Fibroblast of mammary gland (primary cell): ENCODE measurements at regions not wholly inside any gene's neighbourhood (a gene's known extent, or its start where the extent isn't known, plus 50 kb on each side); places are given as distances from the start of the nearest gene placed in this dataset.

Experiments used
- DNase-seq: peaks from one replicate; pipeline ENCODE4 v3.0.0-alpha.2; 2010; ENCODE audit warnings: low read depth
- H3K4me3 ChIP-seq: 2 replicates; pipeline ENCODE4 v1.5.1; 2011; ENCODE audit warnings: low read depth, mild to moderate bottlenecking, low read length, moderate library complexity; ENCODE audit not compliant: control insufficient read depth
- TF ChIP-seq, protein P1 (sequence below): conservative IDR thresholded peaks from 2 replicates; pipeline ENCODE4 v1.5.1; 2011; ENCODE audit warnings: low read depth, low read length, inconsistent platforms; ENCODE audit not compliant: control insufficient read depth, insufficient read depth

DNA sequence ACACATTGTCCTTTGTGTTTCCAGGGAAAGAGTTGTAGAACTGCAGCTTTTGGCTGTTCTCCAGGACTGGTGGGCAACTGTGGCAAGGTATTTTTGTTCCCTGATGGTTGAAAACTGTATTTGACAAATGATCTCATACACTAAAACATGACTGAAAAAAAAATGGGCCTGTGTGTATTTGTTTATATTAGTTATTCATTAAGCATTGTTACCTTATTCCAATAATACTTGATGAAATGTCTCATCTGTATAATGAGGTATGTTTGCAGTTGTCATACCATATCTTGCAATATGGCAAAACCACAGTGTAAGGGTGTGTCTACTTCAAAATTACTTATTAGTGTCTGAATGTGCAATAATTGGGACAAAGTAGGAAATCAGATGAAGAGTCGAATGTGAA is 479.4 kb upstream of the NOVA1 start:
- no peak overlapping the region for H3K4me3 ChIP-seq
- no peak for DNase-seq
- TF ChIP-seq, protein P1, sequence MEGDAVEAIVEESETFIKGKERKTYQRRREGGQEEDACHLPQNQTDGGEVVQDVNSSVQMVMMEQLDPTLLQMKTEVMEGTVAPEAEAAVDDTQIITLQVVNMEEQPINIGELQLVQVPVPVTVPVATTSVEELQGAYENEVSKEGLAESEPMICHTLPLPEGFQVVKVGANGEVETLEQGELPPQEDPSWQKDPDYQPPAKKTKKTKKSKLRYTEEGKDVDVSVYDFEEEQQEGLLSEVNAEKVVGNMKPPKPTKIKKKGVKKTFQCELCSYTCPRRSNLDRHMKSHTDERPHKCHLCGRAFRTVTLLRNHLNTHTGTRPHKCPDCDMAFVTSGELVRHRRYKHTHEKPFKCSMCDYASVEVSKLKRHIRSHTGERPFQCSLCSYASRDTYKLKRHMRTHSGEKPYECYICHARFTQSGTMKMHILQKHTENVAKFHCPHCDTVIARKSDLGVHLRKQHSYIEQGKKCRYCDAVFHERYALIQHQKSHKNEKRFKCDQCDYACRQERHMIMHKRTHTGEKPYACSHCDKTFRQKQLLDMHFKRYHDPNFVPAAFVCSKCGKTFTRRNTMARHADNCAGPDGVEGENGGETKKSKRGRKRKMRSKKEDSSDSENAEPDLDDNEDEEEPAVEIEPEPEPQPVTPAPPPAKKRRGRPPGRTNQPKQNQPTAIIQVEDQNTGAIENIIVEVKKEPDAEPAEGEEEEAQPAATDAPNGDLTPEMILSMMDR: no peak

DNA sequence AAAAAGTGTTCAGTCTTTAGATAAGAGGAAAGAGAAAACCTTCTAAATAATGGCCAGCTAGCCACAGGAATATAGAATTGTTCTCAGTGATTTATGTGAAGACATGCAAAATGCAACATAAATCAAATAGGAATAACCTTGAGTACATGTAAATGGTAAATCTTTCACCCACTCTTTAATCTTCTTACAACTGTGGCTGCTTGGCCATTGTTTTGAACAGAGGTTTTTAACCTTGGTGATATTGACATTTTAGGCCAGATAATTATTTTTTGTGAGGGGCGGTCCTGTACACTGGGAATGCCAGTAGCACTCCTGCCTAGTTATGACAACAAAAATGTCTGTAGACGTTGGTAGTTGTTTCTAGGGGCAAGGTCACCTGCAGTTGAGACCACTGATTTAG is 479.9 kb upstream of the NOVA1 start:
- no peak for DNase-seq
- H3K4me3 ChIP-seq: no peak overlapping the region
- TF ChIP-seq, protein P1: no peak

DNA sequence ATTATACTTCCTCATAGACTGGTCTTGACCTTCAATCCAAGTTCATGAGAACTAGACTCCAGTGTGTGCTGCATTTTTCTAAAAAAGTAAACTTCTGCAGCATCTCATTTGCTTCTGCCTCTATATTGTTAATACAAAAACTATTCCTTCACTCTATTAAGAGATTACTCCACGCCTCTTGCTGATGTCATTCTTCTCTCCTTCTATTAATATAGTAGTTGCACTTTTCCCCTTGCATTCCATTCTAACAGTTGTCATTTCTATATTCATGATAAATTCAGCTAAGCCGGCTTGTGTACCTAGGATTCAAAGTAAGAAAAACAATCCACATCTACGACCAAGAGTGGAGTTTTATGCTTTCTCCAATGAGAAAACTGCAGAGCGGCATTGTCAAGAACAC is 480.4 kb upstream of the NOVA1 start:
- no peak overlapping the region for H3K4me3 ChIP-seq
- TF ChIP-seq, protein P1: no peak
- DNase-seq: no peak

DNA sequence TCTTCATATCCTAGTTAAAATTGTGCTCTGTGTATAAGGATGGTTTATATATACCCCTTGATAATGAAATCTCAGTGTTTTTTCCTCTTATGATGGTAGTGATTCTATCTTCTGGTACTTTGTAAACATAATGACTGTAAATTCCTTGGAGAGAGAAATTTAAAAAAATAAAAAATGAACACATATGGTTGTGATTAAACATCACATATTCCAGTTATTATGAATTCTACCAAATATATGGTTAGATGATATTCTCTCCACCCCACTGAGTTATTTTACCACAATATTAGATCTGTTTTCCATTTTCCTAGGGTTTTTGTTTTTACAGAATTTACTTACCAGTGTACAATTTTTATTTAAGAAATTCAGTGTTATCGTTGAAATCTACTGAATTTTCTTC is 481.9 kb upstream of the NOVA1 start:
- TF ChIP-seq, protein P1: no peak
- no peak for DNase-seq
- no peak overlapping the region for H3K4me3 ChIP-seq

DNA sequence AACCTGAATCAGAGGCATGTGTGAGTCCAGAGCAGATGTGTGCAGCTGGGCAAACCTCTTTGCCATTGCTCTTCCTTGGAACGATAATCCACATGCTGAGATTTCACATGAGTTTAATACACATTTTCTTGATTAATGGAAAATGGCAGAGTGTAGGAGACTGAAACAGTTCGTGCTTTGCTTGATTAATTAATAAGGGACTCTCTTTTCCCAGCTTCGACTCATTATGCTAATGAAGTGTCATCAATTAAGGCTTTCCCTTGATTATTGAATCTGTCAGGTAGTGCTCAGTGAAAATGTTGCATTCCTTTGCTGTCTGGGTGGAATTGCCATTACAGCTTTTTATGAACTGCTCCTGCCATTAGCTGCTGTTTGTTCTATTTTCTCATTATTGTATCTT is 487.7 kb upstream of the NOVA1 start:
- TF ChIP-seq, protein P1: no peak
- no peak for DNase-seq
- H3K4me3 ChIP-seq: no peak overlapping the region

DNA sequence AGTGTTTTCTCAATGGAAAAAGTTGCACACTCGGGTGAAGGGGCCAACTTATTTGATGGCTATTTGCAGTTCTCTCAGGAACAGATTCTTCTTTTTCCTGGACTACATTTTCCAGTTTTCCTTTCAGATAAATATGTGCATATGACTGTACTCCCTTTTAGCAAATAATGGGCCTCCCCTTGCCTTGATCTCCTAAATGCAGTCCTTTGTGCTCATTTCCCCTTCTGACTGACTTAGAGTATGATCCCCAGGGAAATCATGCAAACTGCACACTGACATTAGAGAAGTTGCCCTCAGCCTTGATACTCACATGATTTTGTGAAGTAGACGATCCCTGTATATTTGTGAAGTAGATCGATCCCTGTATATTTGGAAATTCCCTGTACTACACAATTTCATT is 492.9 kb upstream of the NOVA1 start:
- no peak for DNase-seq
- H3K4me3 ChIP-seq: no peak overlapping the region
- TF ChIP-seq, protein P1: no peak

DNA sequence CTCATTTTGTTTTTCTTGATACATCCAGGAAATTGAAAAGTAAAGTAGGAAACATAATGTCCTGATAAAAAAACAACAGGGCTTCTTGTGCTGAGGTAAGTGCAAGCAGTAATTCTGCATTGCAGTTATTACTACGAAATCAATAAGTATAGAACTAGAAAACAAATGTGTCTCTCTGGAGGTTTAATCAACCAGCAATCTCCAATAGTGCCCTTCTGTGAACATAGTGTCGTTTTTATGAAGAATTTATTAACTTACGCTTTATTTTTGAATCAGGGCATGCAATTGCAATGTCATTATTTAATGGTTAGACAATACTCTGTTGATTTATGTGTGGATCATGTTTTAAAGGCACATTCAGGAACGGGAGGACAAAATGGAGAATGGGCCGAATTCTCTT is 494.1 kb upstream of the NOVA1 start:
- H3K4me3 ChIP-seq: no peak overlapping the region
- TF ChIP-seq, protein P1: no peak
- no peak for DNase-seq
